Left colon (tissue), 2 donors: ENCODE measurements at regions not wholly inside any gene's neighbourhood (a gene's known extent, or its start where the extent isn't known, plus 50 kb on each side); places are given as distances from the start of the nearest gene placed in this dataset.
"Not testable (repeated sequence)": the region's sequence is repeated elsewhere in the genome, so short reads cannot be mapped to it uniquely, and the experiment has no call there.

Source experiments
- ATAC-seq: fragments of 200-7000 bp; cut with Tn5 transposase; one replicate; pipeline ENCODE4 v1.9.1; 2020; ENCODE audit warnings: mild to moderate bottlenecking, moderate library complexity
- DNase-seq, 2 donors: peaks; one replicate each; pipeline ENCODE4 v3.0.0-alpha.2; 2020
- intact Hi-C, 2 donors: fragments of 100-400 bp; cut with DNase I in 1 of 2; cut with micrococcal nuclease in 1 of 2; formaldehyde crosslinking; loops; one replicate each; pipeline versions ENCODE4 v1.11.2 to v1.14.0; 2022; cut with DNase I, micrococcal nuclease
- donor health status: DM: no; HTN: no; CAD: no.
- donor health status: DM: yes; HTN: yes; CAD: no.

DNA sequence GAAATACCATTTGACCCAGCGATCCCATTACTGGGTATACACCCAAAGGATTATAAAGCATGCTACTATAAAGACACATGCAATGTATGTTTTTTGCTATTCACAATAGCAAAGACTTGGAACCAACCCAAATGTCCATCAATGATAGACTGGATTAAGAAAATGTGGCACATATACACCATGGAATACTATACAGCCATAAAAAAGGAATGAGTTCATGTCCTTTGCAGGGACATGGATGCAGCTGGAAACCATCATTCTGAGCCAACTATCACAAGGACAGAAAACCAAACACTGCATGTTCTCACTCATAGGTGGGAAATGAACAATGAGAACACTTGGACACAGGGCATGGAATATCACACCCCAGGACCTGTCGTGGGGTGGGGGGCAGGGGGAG is 558.1 kb downstream of the NTRK3 start:
- not testable (repeated sequence) for ATAC-seq, DNase-seq

DNA sequence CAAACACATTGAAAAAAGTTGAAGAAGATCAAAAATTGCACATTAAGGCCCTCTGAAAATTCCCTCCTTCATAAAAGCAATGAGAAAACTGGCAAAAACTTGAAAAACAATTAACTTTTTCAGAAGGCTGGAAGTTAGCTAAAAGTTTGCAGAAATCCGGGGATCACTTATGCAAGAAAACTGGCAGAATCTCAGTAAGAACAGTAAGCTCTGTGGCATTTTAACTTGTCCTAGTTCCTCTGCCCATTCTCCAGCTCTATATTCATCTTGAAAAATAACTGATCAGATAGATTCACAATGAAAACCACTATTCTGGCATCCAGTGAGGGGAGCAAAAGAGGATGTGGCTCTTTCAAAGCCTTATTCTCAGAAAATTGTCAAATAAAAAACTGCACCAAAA is 566.8 kb downstream of the NTRK3 start:
- DNase-seq = no peak
- intact Hi-C loops = no loop called here
- ATAC-seq = no peak

More for the DNA sequence above, 558.1 kb downstream of the NTRK3 start:
- intact Hi-C loops = not testable (repeated sequence)

DNA sequence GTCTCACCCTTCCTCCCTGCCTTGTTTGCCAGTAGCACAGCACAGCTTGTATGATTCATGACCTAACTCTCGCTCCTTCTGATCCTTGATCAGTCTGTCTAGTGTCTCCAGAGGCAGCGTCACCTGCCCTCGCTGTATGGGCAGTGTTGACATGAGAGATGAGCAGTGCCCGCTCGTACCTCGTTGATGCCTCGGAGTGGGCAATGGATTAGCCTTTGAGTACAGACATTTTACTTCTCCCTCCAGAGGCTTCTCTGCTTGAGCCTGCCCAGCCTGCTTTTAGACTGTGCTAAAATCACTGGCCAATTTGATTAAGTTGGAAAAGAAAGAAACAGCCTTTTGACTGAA is 569.0 kb downstream of the NTRK3 start:
- DNase-seq = no peak
- intact Hi-C loops = no loop called here
- no peak for ATAC-seq

DNA sequence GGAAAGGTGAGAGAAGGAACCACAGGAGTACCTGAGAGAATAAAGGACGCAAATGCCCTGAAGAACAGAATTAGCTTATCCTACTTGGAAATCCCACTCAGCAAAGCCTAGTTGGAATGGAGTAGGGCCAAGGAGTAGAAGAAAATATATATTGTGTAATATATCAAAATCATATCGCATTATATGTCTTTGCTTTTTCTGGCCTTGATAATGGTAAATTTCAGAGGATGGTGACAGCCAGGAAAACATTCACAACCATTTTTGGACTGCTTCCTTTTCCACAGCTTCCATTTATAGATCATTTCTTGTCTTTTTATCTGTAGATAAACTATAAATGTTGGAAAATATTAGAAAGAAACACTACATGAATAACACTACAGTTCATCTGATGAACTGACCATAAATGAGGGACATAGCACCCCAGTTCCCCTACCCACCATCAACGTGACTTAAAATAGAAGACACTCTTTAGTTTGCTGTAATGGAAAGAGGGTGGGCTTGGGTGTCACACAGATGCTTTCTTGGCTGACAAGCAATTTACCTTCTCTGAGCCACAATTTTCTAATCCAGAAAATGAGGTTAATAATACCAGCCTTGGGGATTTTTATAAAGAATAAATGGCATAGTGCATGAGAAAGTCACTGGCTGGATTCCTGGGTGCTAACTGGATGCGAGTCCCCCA is 569.6 kb downstream of the NTRK3 start:
- intact Hi-C loops = no loop called here
- ATAC-seq = no peak
- DNase-seq = no peak

DNA sequence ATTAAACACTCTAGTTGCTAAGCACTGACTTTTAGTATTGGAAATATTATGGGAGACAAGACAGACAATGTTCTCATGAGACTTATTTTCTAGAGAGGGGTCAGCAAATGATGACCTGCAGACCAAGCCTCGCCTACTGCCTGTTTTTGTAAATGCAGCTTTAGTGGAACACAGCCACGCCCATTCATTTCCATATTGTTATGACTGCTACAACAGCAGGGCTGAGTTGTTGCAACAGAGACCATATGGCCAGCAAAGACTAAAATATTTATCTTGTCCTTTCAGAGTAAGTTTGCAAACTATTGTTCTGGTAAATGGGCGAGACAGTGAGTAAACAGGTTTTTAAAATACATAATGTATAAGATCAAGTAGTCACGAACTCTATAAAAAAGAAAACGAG is 570.2 kb downstream of the NTRK3 start:
- intact Hi-C loops = no loop called here
- no peak for DNase-seq
- ATAC-seq = no peak

DNA sequence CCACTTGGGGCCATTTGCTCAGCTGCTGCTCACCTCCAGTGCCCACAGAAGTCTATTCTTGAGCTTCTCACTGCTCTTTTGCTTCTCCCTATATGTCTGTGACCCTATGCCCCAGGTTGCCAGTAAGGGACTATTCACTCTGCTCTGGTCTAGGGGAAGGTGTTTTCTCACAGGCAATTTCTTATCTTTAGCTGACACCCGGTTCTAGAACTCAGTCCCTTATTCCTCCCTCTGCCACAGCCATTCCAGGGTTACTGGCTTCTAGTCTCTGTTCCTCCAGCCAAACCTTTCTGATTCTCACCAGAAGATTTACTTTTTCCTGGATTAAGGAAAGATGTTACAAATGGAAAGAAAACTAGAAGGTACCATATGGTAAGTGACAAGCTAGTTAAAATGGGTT is 574.0 kb downstream of the NTRK3 start:
- ATAC-seq = no peak
- intact Hi-C loops = no loop called here
- no peak for DNase-seq

DNA sequence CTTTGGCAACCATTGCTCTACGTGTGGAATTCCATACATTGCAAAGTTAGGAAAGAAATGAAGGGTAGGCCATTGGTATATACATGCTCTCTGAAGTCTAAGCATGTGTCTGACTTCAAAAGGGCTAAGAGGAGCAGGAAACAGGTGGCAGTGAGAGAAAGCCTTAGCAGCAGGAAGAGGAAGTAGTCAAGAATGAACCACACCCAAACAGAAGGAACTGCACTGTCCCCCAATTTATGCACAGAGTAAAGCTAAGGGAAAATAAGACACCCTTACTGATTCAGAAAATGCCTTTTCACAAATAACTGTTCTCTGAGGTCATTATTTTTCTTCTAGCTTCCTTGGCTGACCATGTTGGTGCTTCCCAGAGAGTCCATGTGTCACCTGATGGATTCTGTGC is 575.4 kb downstream of the NTRK3 start:
- intact Hi-C loops = no loop called here
- DNase-seq (no peak), ATAC-seq (no peak)

DNA sequence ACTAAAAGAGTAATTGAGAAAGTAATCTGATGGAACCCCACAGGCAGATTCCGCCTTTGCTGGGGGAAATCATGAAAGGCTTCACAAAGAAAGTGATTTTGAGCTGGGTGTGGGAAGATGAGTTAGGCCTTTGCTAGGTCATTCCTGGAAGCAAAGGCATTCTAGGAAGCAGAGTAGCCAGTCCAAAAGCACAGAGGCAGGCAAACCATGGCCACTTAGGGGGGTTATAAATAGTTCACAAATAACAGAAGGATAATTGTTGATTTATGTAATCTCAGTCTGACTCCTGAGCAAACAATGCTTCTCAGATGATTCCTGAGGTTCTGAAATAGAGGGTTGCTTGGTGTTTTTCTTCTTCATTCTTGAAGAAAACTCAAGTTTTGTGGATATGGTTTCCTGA is 576.3 kb downstream of the NTRK3 start:
- no peak for ATAC-seq
- intact Hi-C loops = no loop called here
- DNase-seq = no peak

DNA sequence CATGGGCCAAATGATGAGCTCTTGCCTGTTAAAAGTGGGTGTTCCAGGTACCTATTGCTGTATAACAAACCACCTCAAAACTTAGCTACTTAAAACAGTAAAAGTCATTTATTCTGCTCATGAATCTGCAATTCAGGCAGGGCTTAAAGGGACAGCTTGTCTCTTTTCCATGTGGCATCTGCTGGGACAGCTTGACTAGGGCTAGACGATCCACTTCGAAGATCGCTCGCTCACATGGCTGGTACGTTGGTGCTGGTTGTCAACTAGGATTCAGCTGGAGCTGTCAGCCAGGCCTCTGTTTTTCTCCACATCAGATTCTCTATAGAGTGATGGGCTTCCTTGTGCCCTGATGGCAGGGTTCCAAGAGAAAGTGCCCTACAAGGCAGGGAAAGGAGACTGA is 581.3 kb downstream of the NTRK3 start:
- no peak for ATAC-seq
- intact Hi-C loops = no loop called here
- DNase-seq = no peak

DNA sequence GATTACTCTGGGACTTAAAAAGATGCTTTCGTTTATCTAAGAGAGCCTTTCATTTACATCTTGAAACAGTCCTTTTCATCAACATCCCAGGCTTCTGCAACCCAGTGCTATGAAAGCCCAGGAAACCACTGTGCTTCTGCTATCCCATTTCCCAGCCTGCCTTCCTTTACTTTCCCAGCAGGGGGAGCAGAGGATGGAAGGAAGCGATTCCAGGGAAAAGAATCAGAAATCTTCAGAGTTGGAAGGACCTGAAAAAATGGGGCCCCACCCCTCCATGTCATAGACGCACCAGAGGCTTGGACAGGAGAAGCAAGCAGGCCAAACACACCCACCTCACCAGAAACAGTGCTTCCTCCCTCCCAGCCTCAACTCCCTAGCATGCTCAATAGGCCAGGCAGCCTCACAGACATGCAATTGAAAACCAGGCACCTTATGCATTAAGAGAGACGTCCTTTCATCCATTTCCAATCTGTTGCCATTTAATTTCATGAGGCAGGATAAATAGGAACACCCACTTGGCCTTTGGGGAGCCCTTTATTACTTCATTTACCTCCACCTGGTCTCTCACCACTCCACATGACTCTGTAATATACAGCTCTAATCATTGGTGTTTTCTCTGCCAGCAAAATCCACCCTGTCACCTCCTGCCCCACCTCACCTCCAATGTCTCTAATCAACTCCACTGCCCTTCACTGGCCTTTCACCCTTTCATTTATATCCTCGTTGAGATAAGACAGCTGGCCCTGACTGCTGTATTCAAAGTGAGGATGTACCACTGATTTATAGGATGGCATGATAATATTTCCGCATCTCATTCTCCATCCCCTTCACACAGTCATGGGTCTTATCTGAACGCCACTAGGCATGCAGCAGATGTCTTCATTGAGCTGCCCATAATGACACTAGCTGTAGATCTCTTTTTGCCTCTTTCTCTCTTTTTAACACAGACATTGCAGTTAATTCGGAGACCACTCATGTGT is 583.9 kb downstream of the NTRK3 start:
- intact Hi-C loops = no loop called here
- DNase-seq = no peak
- ATAC-seq = no peak

DNA sequence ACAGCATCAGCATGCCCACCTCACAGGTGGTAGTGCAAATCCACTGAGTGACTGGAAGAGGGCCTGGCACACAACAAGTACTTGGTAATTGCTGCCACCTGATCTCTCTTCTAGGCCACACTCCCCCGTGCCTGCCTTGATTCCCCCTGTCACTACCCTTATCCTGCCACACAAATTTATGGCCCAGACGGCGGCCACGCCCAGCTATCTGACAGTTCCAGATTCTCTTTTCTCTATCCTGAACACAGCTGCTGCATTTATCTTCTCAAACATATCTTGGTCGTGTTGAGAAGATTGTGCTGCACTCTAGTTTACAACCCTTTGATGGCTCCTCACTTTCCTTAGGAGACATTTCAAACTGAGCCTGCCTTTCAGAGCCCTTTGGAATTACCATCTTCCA is 585.2 kb downstream of the NTRK3 start:
- ATAC-seq (no peak), DNase-seq (no peak)
- intact Hi-C loops = no loop called here

DNA sequence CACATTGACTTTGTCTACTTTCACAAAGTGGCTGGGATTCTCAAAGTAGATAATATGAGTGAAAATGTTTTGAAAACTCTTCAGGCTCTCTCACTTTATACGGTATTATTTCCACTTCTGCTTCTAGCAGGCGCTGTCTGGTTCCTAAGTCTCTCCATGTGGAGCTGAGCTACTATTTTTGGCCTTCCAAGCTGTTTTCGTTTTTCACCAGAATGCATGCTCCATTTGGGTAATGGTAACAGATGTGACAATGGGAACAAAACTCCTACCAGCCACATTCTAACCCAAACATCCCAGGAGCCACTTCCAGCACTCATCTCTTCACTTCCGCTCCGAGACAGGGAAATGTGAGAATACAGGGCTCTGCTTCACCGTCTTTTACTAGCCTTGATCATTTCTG is 586.7 kb downstream of the NTRK3 start:
- DNase-seq (no peak), ATAC-seq (no peak)
- intact Hi-C loops = no loop called here

DNA sequence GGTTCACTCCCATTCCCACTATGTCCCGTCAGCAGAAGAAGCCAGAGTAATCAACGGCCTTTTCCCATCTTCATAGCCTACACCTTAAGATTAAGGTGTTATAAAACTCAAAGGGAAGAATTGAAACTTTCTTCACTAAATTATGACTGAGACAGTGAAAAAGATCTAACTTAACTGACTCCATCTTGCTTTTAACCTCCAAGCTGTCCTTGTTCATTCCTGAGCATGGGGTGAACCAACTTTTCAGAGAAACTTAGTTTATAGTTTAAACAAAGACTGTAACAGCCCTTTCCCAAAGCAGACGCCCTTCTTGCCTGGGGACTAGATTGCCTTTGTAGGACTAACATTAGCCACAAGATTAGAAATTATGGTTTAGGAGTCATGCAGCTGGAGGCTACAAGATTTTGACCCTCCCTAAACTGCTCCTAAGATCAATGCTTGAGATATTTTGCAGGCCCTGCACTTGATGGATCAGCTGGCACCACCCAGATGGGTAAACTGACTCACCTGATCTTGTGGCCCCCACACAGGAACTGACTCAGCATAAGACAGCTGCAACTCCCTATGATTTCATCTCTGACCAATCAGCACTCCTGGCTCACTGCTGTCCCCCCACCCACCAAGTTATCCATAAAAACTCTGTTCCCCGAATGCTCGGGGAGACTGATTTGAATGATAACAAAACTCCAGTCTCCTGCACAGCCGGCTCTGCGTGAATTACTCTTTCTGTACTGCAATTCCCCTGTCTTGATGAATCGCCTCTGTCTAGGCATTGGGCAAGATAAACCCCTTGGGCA is 587.6 kb downstream of the NTRK3 start:
- DNase-seq, ATAC-seq, intact Hi-C loops: not testable (repeated sequence)

DNA sequence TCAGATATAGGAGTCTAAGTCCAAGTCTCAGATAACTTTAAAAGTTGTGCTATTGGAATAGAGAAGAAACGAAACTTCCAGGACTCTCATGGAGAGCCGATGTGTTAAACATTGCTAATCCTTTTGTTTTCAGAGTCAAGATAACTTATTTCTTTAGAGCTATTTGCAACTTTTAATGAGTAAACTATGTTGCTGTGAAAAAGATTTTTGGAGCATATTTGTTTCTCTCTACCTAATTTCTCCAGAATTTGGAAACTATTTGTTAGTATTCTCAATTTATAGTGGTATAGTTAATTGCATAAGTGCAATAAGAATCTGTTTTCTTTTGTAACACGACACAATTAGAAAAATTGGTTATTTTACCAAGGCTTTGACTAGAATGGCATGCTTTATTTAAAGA is 588.9 kb downstream of the NTRK3 start:
- intact Hi-C loops = no loop called here
- DNase-seq = no peak
- no peak for ATAC-seq

DNA sequence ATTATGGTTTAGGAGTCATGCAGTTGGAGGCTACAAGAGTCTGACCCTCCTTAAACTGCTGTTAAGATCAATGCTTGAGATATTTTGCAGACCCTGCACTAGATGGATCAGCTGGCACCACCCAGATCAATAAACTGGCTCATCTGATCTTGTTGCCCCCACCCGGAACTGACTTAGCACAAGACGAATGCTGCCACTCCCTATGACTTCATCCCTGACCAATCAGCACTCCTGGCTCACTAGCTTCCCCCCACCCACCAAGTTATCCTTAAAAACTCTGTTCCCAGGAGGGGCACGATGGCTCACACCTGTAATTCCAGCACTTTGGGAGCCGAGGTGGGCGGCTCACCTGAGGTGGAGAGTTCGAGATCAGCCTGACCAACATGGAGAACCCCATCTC is 594.0 kb downstream of the NTRK3 start:
- intact Hi-C loops = no loop called here
- ATAC-seq (no peak), DNase-seq (no peak)

DNA sequence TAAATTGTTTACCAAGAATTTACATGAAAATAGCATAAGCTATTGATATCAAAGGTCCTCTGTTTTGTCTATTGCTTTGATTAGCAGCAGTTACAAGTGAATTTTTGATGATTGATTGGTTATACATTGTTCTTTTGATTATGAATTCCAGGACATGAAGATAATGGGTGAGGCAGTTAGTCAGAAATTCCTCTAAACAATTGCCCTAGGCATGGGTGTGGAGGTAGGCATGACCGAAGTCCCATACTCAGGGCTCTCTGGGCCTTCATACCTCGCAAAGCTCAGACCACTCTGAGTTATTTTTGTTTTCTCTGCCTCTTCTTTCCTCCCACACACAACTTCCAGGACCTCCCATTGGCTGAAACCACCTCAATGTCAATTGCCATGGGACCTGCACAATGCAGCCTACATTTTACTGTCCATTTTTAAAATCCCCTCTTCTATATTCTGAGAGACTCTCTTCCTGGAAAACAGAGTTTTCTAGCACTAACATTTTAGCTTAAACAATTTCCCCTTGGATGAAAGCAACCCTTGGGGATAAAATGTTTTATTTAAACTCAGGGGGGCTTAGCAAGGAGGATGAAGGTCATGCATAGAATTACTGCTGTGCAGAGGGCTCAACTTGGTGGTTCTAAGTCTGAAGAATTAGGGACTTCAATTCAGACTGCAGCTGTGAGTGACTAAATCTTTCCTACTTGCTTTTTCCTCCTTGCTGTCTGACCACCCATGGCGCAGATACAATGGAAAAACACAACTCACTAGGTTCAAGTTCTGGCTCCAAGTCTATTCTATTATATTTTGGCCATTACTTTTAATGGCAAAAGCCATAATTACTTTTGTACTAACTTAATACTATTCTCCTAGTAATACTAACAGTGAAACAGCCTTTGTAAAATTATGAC is 594.8 kb downstream of the NTRK3 start:
- ATAC-seq = no peak
- no peak for DNase-seq
- intact Hi-C loops = no loop called here

DNA sequence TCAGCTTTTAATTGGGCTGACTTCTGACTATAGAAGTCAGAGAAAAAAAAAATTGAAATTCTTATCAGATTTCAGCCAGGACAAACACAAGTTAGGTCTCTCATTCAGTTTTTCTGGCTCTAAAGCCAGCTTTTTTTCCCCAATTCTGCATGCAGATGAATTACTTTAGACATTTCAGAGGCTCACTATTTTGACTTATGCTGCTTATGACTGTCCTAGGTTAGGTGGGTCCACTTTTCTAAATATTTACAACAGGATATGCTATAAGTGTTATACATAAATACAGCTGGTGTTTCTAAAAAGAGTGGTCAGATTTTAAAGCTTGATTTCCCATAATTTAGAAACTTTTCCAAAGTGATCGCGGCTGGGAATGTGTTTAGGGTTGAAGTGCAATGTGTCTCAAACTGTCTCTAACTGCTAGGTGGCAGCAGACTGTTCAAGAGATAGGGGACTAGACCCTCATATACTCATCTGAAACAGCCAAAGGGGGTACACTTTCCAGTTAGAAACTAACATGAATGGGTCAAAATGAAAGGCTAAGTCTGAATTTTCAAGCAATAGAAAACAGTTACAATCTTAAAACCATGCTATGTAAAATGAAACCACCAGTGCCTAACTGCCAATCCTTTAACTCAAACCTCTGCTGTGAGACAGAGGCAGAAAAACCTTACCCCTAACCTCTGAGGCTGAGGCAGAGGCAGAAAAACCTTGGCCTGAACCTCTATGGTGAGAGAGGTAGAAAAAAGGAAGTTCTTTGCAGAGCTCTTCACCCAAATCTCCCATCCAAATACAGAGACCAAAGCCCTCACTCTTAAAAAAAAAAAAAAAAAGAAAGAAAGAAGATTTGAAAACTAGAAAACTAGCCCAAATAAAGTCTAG is 596.0 kb downstream of the NTRK3 start:
- no peak for ATAC-seq
- intact Hi-C loops = no loop called here
- DNase-seq = no peak

DNA sequence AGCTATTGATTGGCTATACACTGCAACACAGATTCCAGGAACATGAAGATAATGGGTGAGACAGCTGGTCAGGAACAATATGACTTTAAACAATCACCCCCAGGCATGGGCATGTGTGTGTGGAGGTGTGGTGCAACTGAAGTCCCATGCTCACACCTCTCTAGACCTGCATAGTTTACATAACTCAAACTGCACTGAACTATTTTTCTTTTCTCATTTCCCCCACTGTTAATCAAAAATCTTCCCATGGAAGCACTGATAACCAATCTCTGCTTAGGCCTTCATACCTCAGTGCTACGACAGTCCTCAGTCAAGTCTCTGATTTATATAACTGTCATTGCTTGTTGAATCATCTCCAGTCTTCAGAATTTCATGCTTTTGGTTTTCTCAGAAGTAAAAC is 600.2 kb downstream of the NTRK3 start:
- no peak for ATAC-seq
- intact Hi-C loops = no loop called here
- no peak for DNase-seq
